ENCODE measurements at regions not wholly inside any gene's neighbourhood (a gene's known extent, or its start where the extent isn't known, plus 50 kb on each side); places are given as distances from the start of the nearest gene placed in this dataset.

DNA sequence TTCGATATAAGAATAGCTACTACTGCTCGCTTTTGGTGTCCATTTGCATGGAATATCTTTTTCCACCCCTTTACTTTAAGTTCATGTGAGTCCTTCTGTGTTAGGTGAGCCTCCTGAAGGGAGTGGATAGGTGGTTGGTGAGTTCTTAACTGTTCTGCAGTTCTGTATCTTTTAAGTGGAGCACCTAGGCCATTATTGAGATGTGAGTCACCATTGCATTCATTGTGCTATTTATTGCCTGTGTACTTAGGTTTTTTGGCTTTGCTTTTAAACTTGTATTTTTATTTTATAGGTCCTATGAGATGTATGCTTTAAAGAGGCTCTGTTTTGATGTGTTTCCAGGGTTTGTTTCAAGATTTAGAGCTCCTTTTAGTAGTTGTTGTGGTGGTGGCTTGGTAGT, 1430.8 kb downstream of the REEP3 start:
- BruUV-seq (replicated peaks) = no TSS peak
- H3K27me3 ChIP-seq (replicated peaks; ENCODE audit: control insufficient read depth, insufficient read depth, low read length) = no peaks in the 10 kb centered on the region
- Mint-ChIP-seq H3K36me3 (ENCODE audit: insufficient read depth, unreplicated experiment) (no peaks in the 10 kb centered on the region), H3K27ac (ENCODE audit: unreplicated experiment) (peak overlapping the region; percentile 60), H3K9me3 (ENCODE audit: unreplicated experiment) (peaks cover 57% of the 10 kb centered on the region), H3K4me3 (ENCODE audit: unreplicated experiment) (no peak overlapping the region), H3K4me1 (ENCODE audit: low read depth, unreplicated experiment) (peaks cover 18% of the 10 kb centered on the region), H3K27me3 (ENCODE audit: insufficient read depth, unreplicated experiment) (no peaks in the 10 kb centered on the region)
- CTCF ChIA-PET = no interaction called here
- H3K4me1 ChIP-seq = no peaks in the 10 kb centered on the region
- H3K4me3 ChIP-seq (ENCODE audit: low read depth, low read length) = no peak overlapping the region
- H3K9me3 ChIP-seq = peaks cover 11% of the 10 kb centered on the region; the same call in 1 of the 2 replicates
- DNase-seq = no peak
- POLR2A ChIA-PET = no interaction called here
- H3K36me3 ChIP-seq (ENCODE audit: control insufficient read depth, insufficient read depth, low read length) = no peaks in the 10 kb centered on the region
- intact Hi-C loops (cut with micrococcal nuclease; ENCODE audit: unreplicated experiment) = loop anchor here (10.0 kb wide), 1 partner anchor 87 kb away; no protein-coding TSS in a partner anchor
- TF ChIP-seq, protein P1, sequence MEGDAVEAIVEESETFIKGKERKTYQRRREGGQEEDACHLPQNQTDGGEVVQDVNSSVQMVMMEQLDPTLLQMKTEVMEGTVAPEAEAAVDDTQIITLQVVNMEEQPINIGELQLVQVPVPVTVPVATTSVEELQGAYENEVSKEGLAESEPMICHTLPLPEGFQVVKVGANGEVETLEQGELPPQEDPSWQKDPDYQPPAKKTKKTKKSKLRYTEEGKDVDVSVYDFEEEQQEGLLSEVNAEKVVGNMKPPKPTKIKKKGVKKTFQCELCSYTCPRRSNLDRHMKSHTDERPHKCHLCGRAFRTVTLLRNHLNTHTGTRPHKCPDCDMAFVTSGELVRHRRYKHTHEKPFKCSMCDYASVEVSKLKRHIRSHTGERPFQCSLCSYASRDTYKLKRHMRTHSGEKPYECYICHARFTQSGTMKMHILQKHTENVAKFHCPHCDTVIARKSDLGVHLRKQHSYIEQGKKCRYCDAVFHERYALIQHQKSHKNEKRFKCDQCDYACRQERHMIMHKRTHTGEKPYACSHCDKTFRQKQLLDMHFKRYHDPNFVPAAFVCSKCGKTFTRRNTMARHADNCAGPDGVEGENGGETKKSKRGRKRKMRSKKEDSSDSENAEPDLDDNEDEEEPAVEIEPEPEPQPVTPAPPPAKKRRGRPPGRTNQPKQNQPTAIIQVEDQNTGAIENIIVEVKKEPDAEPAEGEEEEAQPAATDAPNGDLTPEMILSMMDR (IDR thresholded peaks at IDR 0.05; ENCODE audit: insufficient read depth in 1 of 2, low read depth in 1 of 2, low read length in 1 of 2, severe bottlenecking in 1 of 2, unreplicated experiment in 1 of 2) = no peak

DNA sequence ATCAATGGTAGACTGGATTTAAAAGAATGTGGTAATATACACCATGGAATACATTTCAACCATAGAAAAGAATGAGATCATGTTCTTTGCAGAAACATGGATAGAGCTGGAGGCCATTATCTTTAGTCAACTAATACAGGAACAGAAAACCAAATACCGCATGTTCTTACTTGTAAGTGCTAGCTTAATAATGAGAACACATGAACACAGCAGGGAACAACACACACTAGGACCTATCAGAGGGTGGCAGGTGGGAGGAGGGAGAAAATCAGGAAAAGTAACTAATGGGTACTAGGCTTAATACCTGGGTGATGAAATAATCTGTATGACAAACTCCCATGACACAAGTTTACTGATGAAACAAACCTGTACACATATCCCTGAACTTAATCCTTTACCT, 1435.2 kb downstream of the REEP3 start:
- H3K36me3 Mint-ChIP-seq (ENCODE audit: insufficient read depth, unreplicated experiment) = no peaks in the 10 kb centered on the region
- no TSS peak for BruUV-seq (replicated peaks)
- no peaks in the 10 kb centered on the region for H3K27me3 Mint-ChIP-seq (ENCODE audit: insufficient read depth, unreplicated experiment)
- Histone ChIP-seq H3K27me3 (replicated peaks; ENCODE audit: control insufficient read depth, insufficient read depth, low read length) (no peaks in the 10 kb centered on the region), H3K4me1 (no peaks in the 10 kb centered on the region), H3K4me3 (ENCODE audit: low read depth, low read length) (no peak overlapping the region), H3K9me3 (no peaks in the 10 kb centered on the region), H3K36me3 (ENCODE audit: control insufficient read depth, insufficient read depth, low read length) (no peaks in the 10 kb centered on the region)
- H3K9me3 Mint-ChIP-seq (ENCODE audit: unreplicated experiment) = peaks cover 28% of the 10 kb centered on the region
- no peak overlapping the region for H3K4me3 Mint-ChIP-seq (ENCODE audit: unreplicated experiment)
- H3K27ac Mint-ChIP-seq (ENCODE audit: unreplicated experiment) = no peak overlapping the region
- TF ChIP-seq, protein P1 (IDR thresholded peaks at IDR 0.05; ENCODE audit: insufficient read depth in 1 of 2, low read depth in 1 of 2, low read length in 1 of 2, severe bottlenecking in 1 of 2, unreplicated experiment in 1 of 2) = no peak
- peaks cover 18% of the 10 kb centered on the region for H3K4me1 Mint-ChIP-seq (ENCODE audit: low read depth, unreplicated experiment)
- ChIA-PET POLR2A (no interaction called here), CTCF (no interaction called here)
- no peak for DNase-seq
- intact Hi-C loops (cut with micrococcal nuclease; ENCODE audit: unreplicated experiment) = loop anchor here (10.0 kb wide), 1 partner anchor 92 kb away; no protein-coding TSS in a partner anchor

DNA sequence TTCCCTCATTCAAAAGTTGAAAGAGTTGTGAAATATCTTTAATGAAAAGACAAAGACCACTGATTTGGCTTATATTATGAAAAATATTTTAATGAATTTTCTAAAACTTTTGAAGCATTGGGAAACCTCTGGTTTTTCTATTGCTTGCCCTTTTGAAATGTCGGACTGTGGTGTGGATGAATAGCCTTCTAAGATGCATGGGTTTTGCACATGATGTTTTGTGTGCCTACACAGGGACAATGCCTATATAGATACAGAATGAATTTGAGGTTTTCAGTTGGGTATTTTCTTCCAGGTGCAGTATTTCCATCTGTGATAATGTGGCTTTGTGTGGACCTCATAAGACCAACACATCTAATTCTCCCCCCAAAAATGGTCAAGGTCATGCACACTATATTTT, 1437.9 kb downstream of the REEP3 start:
- no peak overlapping the region for H3K27ac Mint-ChIP-seq (ENCODE audit: unreplicated experiment)
- Histone ChIP-seq H3K36me3 (ENCODE audit: control insufficient read depth, insufficient read depth, low read length) (no peaks in the 10 kb centered on the region), H3K27me3 (replicated peaks; ENCODE audit: control insufficient read depth, insufficient read depth, low read length) (no peaks in the 10 kb centered on the region), H3K4me3 (ENCODE audit: low read depth, low read length) (no peak overlapping the region), H3K4me1 (no peaks in the 10 kb centered on the region), H3K9me3 (no peaks in the 10 kb centered on the region)
- BruUV-seq (replicated peaks) = no TSS peak
- intact Hi-C loops (cut with micrococcal nuclease; ENCODE audit: unreplicated experiment) = loop anchor here (10.0 kb wide), 1 partner anchor 94 kb away; no protein-coding TSS in a partner anchor
- ChIA-PET POLR2A (no interaction called here), CTCF (no interaction called here)
- peaks cover 8% of the 10 kb centered on the region for H3K9me3 Mint-ChIP-seq (ENCODE audit: unreplicated experiment)
- no peaks in the 10 kb centered on the region for H3K4me1 Mint-ChIP-seq (ENCODE audit: low read depth, unreplicated experiment)
- no peaks in the 10 kb centered on the region for H3K27me3 Mint-ChIP-seq (ENCODE audit: insufficient read depth, unreplicated experiment)
- DNase-seq = no peak
- H3K36me3 Mint-ChIP-seq (ENCODE audit: insufficient read depth, unreplicated experiment) = no peaks in the 10 kb centered on the region
- H3K4me3 Mint-ChIP-seq (ENCODE audit: unreplicated experiment) = no peak overlapping the region
- TF ChIP-seq, protein P1 (IDR thresholded peaks at IDR 0.05; ENCODE audit: insufficient read depth in 1 of 2, low read depth in 1 of 2, low read length in 1 of 2, severe bottlenecking in 1 of 2, unreplicated experiment in 1 of 2) = no peak

Data from Caco-2 (cell line).